K562 (cell line): ENCODE measurements at regions not wholly inside any gene's neighbourhood (a gene's known extent, or its start where the extent isn't known, plus 50 kb on each side); places are given as distances from the start of the nearest gene placed in this dataset.

ENCODE experiments used
- ATAC-seq: fragments of 200-7000 bp; cut with Tn5 transposase; 3 replicates; pipeline ENCODE4 v1.9.1; 2020; ENCODE audit warnings: moderate library complexity
- BruUV-seq: library from RNA; stranded (reverse); fragments of 400-500 nt; replicated peaks from 2 replicates; lab custom pipeline; 2021; lab: Mats Ljungman, UMichigan
- CTCF ChIA-PET: fragments of 300-600 bp; formaldehyde crosslinking; extraction: SDS; loops from one replicate; lab custom pipeline; 2021; ENCODE audit warnings: low intra/inter-chr PET ratio; lab: Yijun Ruan, JAX
- POLR2A ChIA-PET: fragments of 300-600, 350-650 bp; sonication (Branson Sonifier 250); formaldehyde crosslinking; extraction: SDS; loops from one replicate; lab custom pipeline; 2021; ENCODE audit warnings: antibody characterized with exemption, inconsistent platforms; lab: Yijun Ruan, JAX
- DNase-seq, 4 experiments: peaks; one replicate each; pipeline versions ENCODE4 v3.0.0 to v3.0.0-alpha.2; 2011 to 2018; ENCODE audit warnings: low spot score in 3 of 4, mixed read lengths in 3 of 4; ENCODE audit errors: extremely low read depth in 1 of 4
- FAIRE-seq: peaks from 2 replicates; lab custom pipeline; 2011; peaks lifted over from hg19 to GRCh38; lab: Jason Lieb, UNC
- H2AFZ ChIP-seq: 2 replicates; pipeline ENCODE4 v1.6.0; 2011; ENCODE audit warnings: low read depth, low read length, control low read depth, inconsistent platforms
- H3K27ac ChIP-seq: fragments of 200-600 bp; 3 replicates; pipeline ENCODE4 v1.8.0; 2011; ENCODE audit warnings: low read depth, mild to moderate bottlenecking, control low read depth, inconsistent platforms, low read length, moderate library complexity, mixed read lengths; ENCODE audit errors: extremely low read depth
- H3K27me3 ChIP-seq, 2 experiments: fragments of 300-600 bp in 1 of 2; 2 replicates in 1 of 2; 3 replicates in 1 of 2; pipeline versions ENCODE4 v1.6.0 to v1.8.0; 2011; ENCODE audit warnings: inconsistent platforms in 2 of 2, low read length in 2 of 2, mild to moderate bottlenecking in 1 of 2, mixed read lengths in 1 of 2, moderate library complexity in 1 of 2; ENCODE audit not compliant: control insufficient read depth in 2 of 2, insufficient read depth in 2 of 2
- H3K36me3 ChIP-seq: fragments of 300-600 bp; 3 replicates; pipeline ENCODE4 v1.8.0; 2011; ENCODE audit warnings: mild to moderate bottlenecking, low read length, inconsistent platforms; ENCODE audit not compliant: control insufficient read depth, insufficient read depth
- H3K4me1 ChIP-seq, 2 experiments: fragments of 200-600 bp in 1 of 2; replicated peaks in 1 of 2; 2 replicates in 1 of 2; 3 replicates in 1 of 2; pipeline versions ENCODE4 v1.5.1 to v1.8.0; 2011; ENCODE audit warnings: inconsistent platforms in 2 of 2, low read length in 2 of 2, mild to moderate bottlenecking in 1 of 2, mixed read lengths in 1 of 2, moderate library complexity in 1 of 2; ENCODE audit not compliant: control insufficient read depth in 2 of 2, insufficient read depth in 2 of 2
- H3K4me2 ChIP-seq: 2 replicates; pipeline ENCODE4 v1.6.1; 2011; ENCODE audit warnings: low read length, control low read depth, inconsistent platforms, mixed read lengths; ENCODE audit not compliant: insufficient read depth
- H3K4me3 ChIP-seq: fragments of 200-600 bp; sonication (generic), shearing (Covaris generic); 2 replicates; pipeline ENCODE4 v1.5.1; 2016; ENCODE audit warnings: control low read depth, inconsistent platforms
- H3K79me2 ChIP-seq: fragments of 200-600 bp; 3 replicates; pipeline ENCODE4 v1.8.0; 2011; ENCODE audit warnings: low read length, inconsistent platforms; ENCODE audit not compliant: control insufficient read depth, insufficient read depth
- H3K9ac ChIP-seq, 2 experiments: 2 replicates each; pipeline versions ENCODE4 v1.6.0 to v1.6.1; 2011; ENCODE audit warnings: low read depth in 2 of 2, low read length in 2 of 2, control low read depth in 1 of 2, inconsistent platforms in 1 of 2, mild to moderate bottlenecking in 1 of 2, mixed read lengths in 1 of 2; ENCODE audit not compliant: insufficient read depth in 1 of 2
- H3K9me1 ChIP-seq: one replicate; pipeline ENCODE4 v1.6.0; 2011; ENCODE audit warnings: inconsistent platforms, mild to moderate bottlenecking, low read length, moderate library complexity; ENCODE audit not compliant: control insufficient read depth, insufficient read depth
- H3K9me3 ChIP-seq: replicated peaks from 2 replicates; pipeline ENCODE4 v1.5.1; 2011; ENCODE audit warnings: low read depth, low read length, inconsistent platforms; ENCODE audit not compliant: control insufficient read depth, insufficient read depth
- H4K20me1 ChIP-seq: replicated peaks from 2 replicates; pipeline ENCODE4 v1.6.1; 2011; ENCODE audit warnings: low read length, inconsistent platforms, mixed read lengths; ENCODE audit not compliant: control insufficient read depth, insufficient read depth
- DMBX1 ChIP-seq: fragments of 250-450 bp; sonication (Bioruptor Pico); IDR thresholded peaks from 2 replicates; pipeline ENCODE4 v1.8.0; 2022; ENCODE audit warnings: inconsistent platforms, mild to moderate bottlenecking, moderate library complexity, borderline replicate concordance
- ZFX ChIP-seq: sonication (generic); formaldehyde crosslinking; IDR thresholded peaks from 2 replicates; pipeline ENCODE4 v1.8.0; 2022; ENCODE audit warnings: mild to moderate bottlenecking, missing genetic modification reagents, moderate library complexity
- ZNF668 ChIP-seq: fragments of 250-450 bp; sonication (Bioruptor Pico); IDR thresholded peaks from 2 replicates; pipeline ENCODE4 v1.8.0; 2022; ENCODE audit warnings: mild to moderate bottlenecking, inconsistent platforms
- WGBS: fragments of 100-300 bp; shearing (Covaris generic); methylation state at CpG from one replicate; pipeline ENCODE4 v1.1.6; 2016; ENCODE audit warnings: low coverage, mixed read lengths; ENCODE audit not compliant: insufficient coverage; ENCODE audit errors: missing lambda C conversion rate; 5-methylcytosine and 5-hydroxymethylcytosine counted together
- in situ Hi-C: fragments of 300-500 bp; cut with MboI; formaldehyde crosslinking; loops from 4 replicates; pipeline ENCODE4 v1.15.0; 2018; ENCODE audit warnings: inconsistent platforms, mixed read lengths
- intact Hi-C: fragments of 100-400 bp; cut with micrococcal nuclease; formaldehyde crosslinking; loops from 2 replicates; pipeline ENCODE4 v1.14.2; 2022
- TF ChIP-seq, protein P1 (sequence below), 2 experiments: IDR thresholded peaks in 1 of 2; conservative IDR thresholded peaks in 1 of 2; 2 replicates each; pipeline ENCODE4 v1.6.1; 2016; ENCODE audit warnings: low read depth in 2 of 2, mild to moderate bottlenecking in 1 of 2, missing compliant biosample characterization in 1 of 2, missing genetic modification characterization in 1 of 2, moderate library complexity in 1 of 2
- TF ChIP-seq, protein P2 (sequence below): fragments of 450-650 bp; formaldehyde crosslinking; conservative IDR thresholded peaks from 2 replicates; pipeline ENCODE4 v1.4.0; 2022; ENCODE audit warnings: mild to moderate bottlenecking, missing genetic modification characterization

DNA sequence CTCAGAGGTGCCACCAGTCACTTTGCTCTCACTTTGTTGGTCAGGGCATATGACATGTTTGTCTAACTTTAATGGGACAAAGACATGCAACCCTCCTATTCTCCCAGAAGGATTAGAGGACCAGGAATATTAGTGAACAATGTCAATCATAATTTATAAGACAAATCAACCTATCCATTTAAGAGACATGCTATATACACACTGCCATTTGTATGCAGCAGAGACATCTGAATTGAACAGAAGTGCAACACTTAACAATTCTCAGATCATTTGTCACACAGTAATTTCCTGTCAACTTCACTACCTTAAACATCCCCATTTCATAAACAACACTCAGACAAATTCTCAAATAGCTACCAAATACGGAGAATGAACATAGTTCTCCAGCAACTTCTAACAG, 273.6 kb upstream of the RGMB start:
- Histone ChIP-seq H3K4me1 (no peaks in the 10 kb centered on the region), H3K79me2 (no peaks in the 10 kb centered on the region), H3K36me3 (no peaks in the 10 kb centered on the region), H3K4me2 (no peak overlapping the region), H3K4me3 (no peak overlapping the region), H3K9me3 (no peaks in the 10 kb centered on the region), H4K20me1 (no peaks in the 10 kb centered on the region), H3K27me3 (no peaks in the 10 kb centered on the region), H3K9ac (no peak overlapping the region), H2AFZ (no peak overlapping the region), H3K27ac (no peak overlapping the region), H3K9me1 (no peaks in the 10 kb centered on the region)
- CTCF ChIA-PET = no interaction called here
- DNase-seq (no peak), ATAC-seq (no peak), FAIRE-seq (no peak)
- in situ Hi-C loops (no loop called here), intact Hi-C loops (no loop called here)
- POLR2A ChIA-PET = no interaction called here
- no peak for TF ChIP-seq ZFX
- no peak for TF ChIP-seq ZNF668 (CRISPR knock-in tag)
- no peak for TF ChIP-seq DMBX1 (CRISPR knock-in tag)
- TF ChIP-seq, protein P1, sequence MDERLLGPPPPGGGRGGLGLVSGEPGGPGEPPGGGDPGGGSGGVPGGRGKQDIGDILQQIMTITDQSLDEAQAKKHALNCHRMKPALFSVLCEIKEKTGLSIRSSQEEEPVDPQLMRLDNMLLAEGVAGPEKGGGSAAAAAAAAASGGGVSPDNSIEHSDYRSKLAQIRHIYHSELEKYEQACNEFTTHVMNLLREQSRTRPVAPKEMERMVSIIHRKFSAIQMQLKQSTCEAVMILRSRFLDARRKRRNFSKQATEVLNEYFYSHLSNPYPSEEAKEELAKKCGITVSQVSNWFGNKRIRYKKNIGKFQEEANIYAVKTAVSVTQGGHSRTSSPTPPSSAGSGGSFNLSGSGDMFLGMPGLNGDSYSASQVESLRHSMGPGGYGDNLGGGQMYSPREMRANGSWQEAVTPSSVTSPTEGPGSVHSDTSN (CRISPR knock-in tag; IDR thresholded peaks at IDR 0.05; ENCODE audit: low read depth) = no peak
- TF ChIP-seq, protein P1 (tag; conservative IDR thresholded peaks at IDR 0.05; ENCODE audit: low read depth) = no peak
- TF ChIP-seq, protein P2, sequence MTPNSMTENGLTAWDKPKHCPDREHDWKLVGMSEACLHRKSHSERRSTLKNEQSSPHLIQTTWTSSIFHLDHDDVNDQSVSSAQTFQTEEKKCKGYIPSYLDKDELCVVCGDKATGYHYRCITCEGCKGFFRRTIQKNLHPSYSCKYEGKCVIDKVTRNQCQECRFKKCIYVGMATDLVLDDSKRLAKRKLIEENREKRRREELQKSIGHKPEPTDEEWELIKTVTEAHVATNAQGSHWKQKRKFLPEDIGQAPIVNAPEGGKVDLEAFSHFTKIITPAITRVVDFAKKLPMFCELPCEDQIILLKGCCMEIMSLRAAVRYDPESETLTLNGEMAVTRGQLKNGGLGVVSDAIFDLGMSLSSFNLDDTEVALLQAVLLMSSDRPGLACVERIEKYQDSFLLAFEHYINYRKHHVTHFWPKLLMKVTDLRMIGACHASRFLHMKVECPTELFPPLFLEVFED (CRISPR knock-in tag) = no peak
- BruUV-seq = no TSS peak
- WGBS = 0% methylated on average over 1 of the region's 1 CpG
